Upper lobe of right lung (tissue), 1 donor: ENCODE measurements at regions not wholly inside any gene's neighbourhood (a gene's known extent, or its start where the extent isn't known, plus 50 kb on each side); places are given as distances from the start of the nearest gene placed in this dataset.

Experiments
- ATAC-seq: fragments of 200-7000 bp; cut with Tn5 transposase; one replicate; pipeline ENCODE4 v1.9.1; 2020; ENCODE audit warnings: mild to moderate bottlenecking, moderate library complexity
- DNase-seq: peaks from one replicate; pipeline ENCODE4 v3.0.0-alpha.2; 2020
- H3K27ac ChIP-seq: fragments of 200-600 bp; one replicate; pipeline ENCODE4 v1.8.0; 2022
- H3K27me3 ChIP-seq: fragments of 200-600 bp; one replicate; pipeline ENCODE4 v1.8.0; 2022; ENCODE audit warnings: mild to moderate bottlenecking
- H3K36me3 ChIP-seq: fragments of 200-600 bp; one replicate; pipeline ENCODE4 v1.8.0; 2022
- H3K4me1 ChIP-seq: fragments of 200-600 bp; one replicate; pipeline ENCODE4 v1.8.0; 2022
- H3K4me3 ChIP-seq: fragments of 200-600 bp; one replicate; pipeline ENCODE4 v1.8.0; 2022; ENCODE audit warnings: mild to moderate bottlenecking
- H3K9me3 ChIP-seq: fragments of 200-600 bp; one replicate; pipeline ENCODE4 v1.8.0; 2022
- CTCF ChIP-seq: fragments of 200-600 bp; IDR thresholded peaks from one replicate; pipeline ENCODE4 v1.8.0; 2022; ENCODE audit warnings: antibody characterized with exemption
- intact Hi-C: fragments of 100-400 bp; cut with DNase I; formaldehyde crosslinking; loops from one replicate; pipeline ENCODE4 v1.11.0; 2022
- donor health status: DM: no; HTN: yes; CAD: no; lungs with severe emphysema.

- H3K27me3 ChIP-seq, result no peaks in the 10 kb centered on the region
- intact Hi-C loops, result no loop called here
- TF ChIP-seq CTCF, result no peak
Measured at GRCh38 chr6:97450087-97450486, 167.1 kb upstream of the MMS22L start.

DNA sequence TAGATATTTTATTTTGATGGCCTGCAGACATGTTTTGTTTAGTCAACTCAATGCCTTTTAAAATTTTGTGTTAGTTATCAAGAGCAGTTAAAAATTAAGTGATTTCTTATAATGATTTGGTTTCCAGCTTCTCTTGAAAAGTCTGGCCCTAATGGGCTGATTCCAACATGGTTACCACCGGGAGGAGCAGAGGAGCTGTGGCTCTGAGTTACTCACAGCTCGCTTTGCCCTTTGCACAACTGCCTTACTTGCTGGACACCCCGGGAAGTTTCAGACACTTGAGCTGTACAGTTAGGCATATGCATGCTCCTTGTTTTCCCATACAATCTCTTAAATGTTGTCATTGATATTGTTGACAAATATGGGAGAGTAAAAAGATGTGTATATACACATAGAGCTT is 173.1 kb upstream of the MMS22L start:
- no peak overlapping the region for H3K27ac ChIP-seq
- ATAC-seq, result no peak
- TF ChIP-seq CTCF, result no peak

More at GRCh38 chr6:97450087-97450486, 167.1 kb upstream of the MMS22L start:
- Histone ChIP-seq H3K4me1 (no peaks in the 10 kb centered on the region), H3K27ac (no peak overlapping the region), H3K4me3 (no peak overlapping the region), H3K36me3 (no peaks in the 10 kb centered on the region), H3K9me3 (no peaks in the 10 kb centered on the region)
- ATAC-seq (no peak), DNase-seq (no peak)

GRCh38 chr6:97459535-97459934 is 176.5 kb upstream of the MMS22L start:
- intact Hi-C loops, result no loop called here
- no peak for TF ChIP-seq CTCF

More for the DNA sequence above, 173.1 kb upstream of the MMS22L start:
- Histone ChIP-seq H3K4me1 (no peaks in the 10 kb centered on the region), H3K9me3 (no peaks in the 10 kb centered on the region), H3K36me3 (no peaks in the 10 kb centered on the region), H3K27me3 (no peaks in the 10 kb centered on the region), H3K4me3 (no peak overlapping the region)
- intact Hi-C loops, result no loop called here
- DNase-seq, result no peak

DNA sequence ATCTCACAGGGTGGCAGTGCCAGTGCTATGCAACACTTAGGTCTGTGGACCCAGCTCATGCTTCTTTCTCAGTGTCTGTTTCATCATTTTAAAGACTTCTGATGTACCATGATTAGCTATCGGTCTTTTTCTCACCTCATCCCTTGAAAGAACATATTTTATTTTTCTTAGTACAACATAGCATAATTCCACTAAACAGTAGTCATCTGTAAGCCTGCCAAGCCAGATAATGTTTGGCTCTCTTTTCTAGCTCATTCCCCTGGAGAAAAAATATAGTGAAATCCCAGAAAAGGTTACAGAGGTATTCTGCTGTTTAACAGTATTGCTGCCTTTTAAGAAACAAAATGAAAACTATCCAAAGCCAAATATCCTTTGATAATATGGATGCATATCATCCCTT is 177.0 kb upstream of the MMS22L start:
- intact Hi-C loops, result no loop called here
- Histone ChIP-seq H3K36me3 (no peaks in the 10 kb centered on the region), H3K27ac (no peak overlapping the region), H3K9me3 (no peaks in the 10 kb centered on the region), H3K27me3 (no peaks in the 10 kb centered on the region), H3K4me3 (no peak overlapping the region), H3K4me1 (no peaks in the 10 kb centered on the region)
- ATAC-seq (no peak), DNase-seq (no peak)
- TF ChIP-seq CTCF, result no peak

More at GRCh38 chr6:97459535-97459934, 176.5 kb upstream of the MMS22L start:
- H3K9me3 ChIP-seq, result no peaks in the 10 kb centered on the region
- DNase-seq (no peak), ATAC-seq (no peak)
- H3K27ac ChIP-seq, result no peak overlapping the region
- no peak overlapping the region for H3K4me3 ChIP-seq
- no peaks in the 10 kb centered on the region for H3K27me3 ChIP-seq
- no peaks in the 10 kb centered on the region for H3K36me3 ChIP-seq
- no peaks in the 10 kb centered on the region for H3K4me1 ChIP-seq

DNA sequence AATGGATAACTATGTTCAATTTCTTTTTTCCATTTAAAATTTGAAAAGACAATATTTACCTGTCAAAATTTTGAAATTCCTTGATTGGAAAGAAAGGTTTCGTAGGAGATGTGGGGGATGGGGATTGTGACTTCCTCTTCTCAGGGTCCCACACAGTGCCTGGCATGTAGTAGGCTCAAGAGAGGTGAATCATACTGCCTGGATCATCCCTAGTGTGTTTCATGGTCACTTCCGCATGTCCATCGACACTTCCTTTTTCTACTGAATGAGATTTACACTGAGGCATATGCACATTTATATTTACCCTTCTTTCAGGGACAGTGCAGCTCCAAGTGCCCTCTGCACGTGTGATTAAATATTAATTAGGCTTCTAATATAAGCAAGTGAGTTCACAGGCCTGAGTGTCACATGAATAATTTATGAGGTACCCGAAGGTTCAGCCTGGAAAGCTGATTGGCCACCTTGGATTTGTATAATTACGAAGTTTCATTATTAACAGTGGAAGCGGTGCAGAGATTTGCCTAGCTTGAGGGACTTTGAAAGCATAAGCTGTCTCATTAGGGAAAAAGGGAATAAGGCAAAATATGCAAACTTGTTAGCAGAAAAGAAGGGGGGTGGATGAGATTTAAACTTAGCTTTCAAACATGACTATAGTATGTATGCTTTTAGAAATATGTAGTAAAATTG is 177.5 kb upstream of the MMS22L start:
- H3K36me3 ChIP-seq, result no peaks in the 10 kb centered on the region
- no peak for TF ChIP-seq CTCF
- no peak overlapping the region for H3K4me3 ChIP-seq
- intact Hi-C loops, result no loop called here
- H3K9me3 ChIP-seq, result no peaks in the 10 kb centered on the region
- DNase-seq (no peak), ATAC-seq (no peak)
- no peaks in the 10 kb centered on the region for H3K4me1 ChIP-seq
- H3K27me3 ChIP-seq, result no peaks in the 10 kb centered on the region
- no peak overlapping the region for H3K27ac ChIP-seq

DNA sequence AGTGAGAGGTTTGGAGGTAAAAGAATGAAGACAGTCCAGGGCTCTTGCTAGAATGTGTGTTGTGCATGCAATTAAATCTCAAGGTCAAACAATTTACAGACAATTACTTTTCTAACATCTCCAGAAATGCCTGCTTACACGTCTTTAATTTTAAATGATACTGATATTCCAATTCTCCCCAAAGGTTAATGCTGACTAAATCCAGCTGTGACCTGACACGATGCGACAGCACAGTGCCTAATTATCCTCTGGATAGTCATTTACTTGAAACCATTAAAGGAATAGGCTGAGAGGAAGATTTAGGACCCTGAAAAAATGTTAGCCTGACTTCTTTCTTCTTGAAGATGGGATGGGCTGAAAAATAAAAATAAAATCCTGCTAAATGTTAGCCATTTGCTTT is 178.2 kb upstream of the MMS22L start:
- intact Hi-C loops, result no loop called here
- Histone ChIP-seq H3K27ac (no peak overlapping the region), H3K4me3 (no peak overlapping the region), H3K27me3 (no peaks in the 10 kb centered on the region), H3K9me3 (no peaks in the 10 kb centered on the region), H3K4me1 (no peaks in the 10 kb centered on the region), H3K36me3 (no peaks in the 10 kb centered on the region)
- DNase-seq (no peak), ATAC-seq (no peak)
- TF ChIP-seq CTCF, result no peak
